Large intestine (tissue), 3 donors: ENCODE measurements at regions not wholly inside any gene's neighbourhood (a gene's known extent, or its start where the extent isn't known, plus 50 kb on each side); places are given as distances from the start of the nearest gene placed in this dataset.

Experiments
- DNase-seq, 2 donors: peaks; one replicate each; pipeline versions ENCODE4 v3.0.0 to v3.0.0-alpha.2; 2013
- H3K27ac ChIP-seq: one replicate; pipeline ENCODE4 v1.5.1; 2013; ENCODE audit warnings: low read length
- H3K27me3 ChIP-seq: 2 replicates; pipeline ENCODE4 v1.6.1; 2013; ENCODE audit warnings: low read length; ENCODE audit not compliant: control insufficient read depth, insufficient read depth
- H3K36me3 ChIP-seq: 2 replicates; pipeline ENCODE4 v1.6.1; 2013; ENCODE audit warnings: low read length; ENCODE audit not compliant: control insufficient read depth, insufficient read depth
- H3K4me1 ChIP-seq: one replicate; pipeline ENCODE4 v1.6.1; 2013; ENCODE audit warnings: low read length; ENCODE audit not compliant: control insufficient read depth, insufficient read depth
- H3K4me3 ChIP-seq: one replicate; pipeline ENCODE4 v1.5.1; 2013; ENCODE audit warnings: low read length
- H3K9me3 ChIP-seq: one replicate; pipeline ENCODE4 v1.6.1; 2013; ENCODE audit warnings: mild to moderate bottlenecking, low read depth, low read length, moderate library complexity; ENCODE audit not compliant: control insufficient read depth
- WGBS: methylation state at CpG from one replicate; pipeline ENCODE4 v1.1.5; 2013; ENCODE audit warnings: low lambda C conversion rate; ENCODE audit not compliant: insufficient coverage; 5-methylcytosine and 5-hydroxymethylcytosine counted together

DNA sequence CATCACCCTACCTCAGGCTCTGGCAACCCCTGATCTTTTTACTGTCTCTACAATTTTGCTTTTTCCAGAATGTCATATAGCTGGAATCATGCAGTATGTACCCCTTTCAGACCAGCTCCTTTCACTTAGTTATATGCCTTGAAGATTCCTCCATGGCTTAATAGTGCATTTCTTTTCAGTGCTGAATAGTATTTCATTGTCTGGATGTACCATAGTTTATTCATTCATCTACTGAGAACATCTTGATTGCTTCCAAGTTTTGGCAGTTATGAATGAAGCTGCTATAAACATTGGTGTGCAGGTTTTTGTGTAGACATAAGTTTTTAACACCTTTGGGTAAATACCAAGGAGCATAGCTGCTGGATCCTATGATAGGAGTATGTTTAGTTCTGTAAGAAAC is 50.8 kb upstream of the ANP32A start:
- H3K9me3 ChIP-seq, result no peaks in the 10 kb centered on the region
- no peaks in the 10 kb centered on the region for H3K36me3 ChIP-seq
- DNase-seq, result no peak
- H3K4me3 ChIP-seq, result no peak overlapping the region
- peaks cover 14% of the 10 kb centered on the region for H3K27me3 ChIP-seq
- H3K4me1 ChIP-seq, result no peaks in the 10 kb centered on the region
- H3K27ac ChIP-seq, result no peak overlapping the region

DNA sequence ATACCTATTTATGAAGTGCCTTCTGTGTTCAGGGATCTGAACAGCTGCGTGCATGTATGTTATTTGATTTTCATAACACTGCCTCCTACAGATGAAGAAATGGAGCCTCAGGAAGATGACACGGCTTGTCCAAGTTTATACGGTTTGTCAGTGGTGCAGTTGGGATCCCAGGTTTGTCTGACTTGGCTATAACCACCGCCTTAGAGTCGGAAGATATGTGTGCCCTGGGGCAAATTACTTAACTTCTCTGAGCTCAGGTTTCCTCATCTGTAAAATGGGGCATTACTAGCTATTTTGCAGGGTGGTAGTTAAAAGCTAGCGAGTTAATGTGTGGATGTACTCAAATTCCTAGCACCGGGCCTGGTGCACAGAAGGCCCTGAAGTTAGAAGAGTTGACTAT is 54.1 kb upstream of the ANP32A start:
- H3K27me3 ChIP-seq, result peaks cover 19% of the 10 kb centered on the region
- H3K4me3 ChIP-seq, result no peak overlapping the region
- WGBS, result no CpG with 5 or more reads among the region's 7 CpGs
- no peaks in the 10 kb centered on the region for H3K36me3 ChIP-seq
- DNase-seq, result no peak
- no peaks in the 10 kb centered on the region for H3K9me3 ChIP-seq
- no peak overlapping the region for H3K27ac ChIP-seq
- no peaks in the 10 kb centered on the region for H3K4me1 ChIP-seq

DNA sequence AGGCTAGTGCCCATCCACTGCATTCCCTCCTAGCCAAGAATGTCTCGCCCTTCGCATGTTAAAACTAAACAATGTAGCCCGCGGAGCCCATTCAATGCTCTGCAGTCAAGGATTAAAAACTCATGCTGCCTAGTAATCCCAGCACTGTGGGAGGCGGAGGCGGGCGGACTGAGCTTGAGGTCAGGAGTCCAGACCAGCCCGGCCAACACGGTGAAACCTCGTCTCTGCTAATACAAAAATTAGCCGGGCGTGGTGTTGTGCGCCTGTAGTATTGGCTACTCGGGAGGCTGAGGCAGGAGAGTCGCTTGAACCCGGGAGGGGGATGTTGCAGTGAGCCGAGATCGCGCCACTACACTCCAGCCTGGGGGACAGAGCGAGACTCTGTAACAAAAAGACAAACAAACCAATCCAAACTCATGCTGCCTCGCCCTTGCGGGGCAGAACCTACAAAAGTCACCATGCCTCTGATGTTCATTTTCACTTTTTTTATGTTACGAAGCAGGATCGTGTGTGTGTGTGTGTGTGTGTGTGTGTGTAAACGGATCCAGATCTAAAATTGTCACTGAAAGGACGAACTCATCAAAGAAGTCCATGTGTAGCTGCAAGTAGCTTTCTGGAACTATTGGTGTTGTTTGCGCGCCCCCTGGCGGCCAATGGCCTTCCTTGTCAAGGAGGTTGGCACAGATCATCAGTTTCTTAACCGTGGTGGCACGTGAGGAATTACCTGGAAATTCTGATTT is 54.8 kb upstream of the SPESP1 start:
- peak; percentile 90 to 92 for DNase-seq
- Histone ChIP-seq H3K27ac (no peak overlapping the region), H3K4me1 (no peaks in the 10 kb centered on the region), H3K36me3 (no peaks in the 10 kb centered on the region), H3K27me3 (peaks cover 11% of the 10 kb centered on the region), H3K9me3 (no peaks in the 10 kb centered on the region), H3K4me3 (peak overlapping the region; percentile 14)
- WGBS, result no CpG with 5 or more reads among the region's 31 CpGs

DNA sequence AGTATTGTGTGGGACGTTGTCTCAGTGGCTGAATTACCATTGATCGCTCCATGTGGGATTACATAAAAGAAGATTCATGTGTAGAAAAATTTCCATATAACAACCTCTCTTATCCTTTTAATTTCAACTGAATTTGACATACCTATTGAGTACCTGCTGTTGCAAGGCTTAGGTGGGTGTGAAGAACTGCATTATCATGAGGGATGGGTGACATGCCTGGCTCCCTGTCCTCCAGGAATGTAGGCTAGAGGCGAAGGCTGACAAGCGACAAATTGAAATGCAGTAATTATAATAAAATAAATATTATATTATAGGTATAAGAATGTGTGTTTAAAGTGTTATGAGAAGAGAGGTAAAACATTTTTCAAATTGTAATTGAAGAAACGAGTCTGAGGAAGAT is 52.7 kb upstream of the SPESP1 start:
- WGBS, result 95% methylated on average over 3 of the region's 5 CpGs
- no peak for DNase-seq
- no peaks in the 10 kb centered on the region for H3K9me3 ChIP-seq
- H3K4me3 ChIP-seq, result no peak overlapping the region
- H3K4me1 ChIP-seq, result no peaks in the 10 kb centered on the region
- no peaks in the 10 kb centered on the region for H3K36me3 ChIP-seq
- no peak overlapping the region for H3K27ac ChIP-seq
- peaks cover 8% of the 10 kb centered on the region for H3K27me3 ChIP-seq

DNA sequence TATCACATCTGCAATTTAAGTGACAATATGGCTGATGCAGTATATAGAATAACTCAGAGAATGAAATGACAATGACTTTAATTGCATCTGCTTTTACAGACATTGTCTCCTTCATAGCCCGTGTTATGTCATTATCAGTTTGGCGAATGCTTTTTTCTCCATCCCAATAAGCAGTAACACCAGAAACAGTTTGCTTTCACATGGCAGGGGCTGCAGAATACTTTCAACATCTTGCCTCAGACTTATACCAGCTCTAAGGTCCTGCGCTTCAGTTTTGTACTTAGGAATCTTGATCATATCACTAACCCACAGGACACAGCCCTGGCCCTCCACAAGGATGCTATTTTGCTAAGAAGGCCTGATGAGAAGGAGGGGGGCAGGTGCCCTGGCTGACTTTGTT is 49.9 kb upstream of the SPESP1 start:
- no peaks in the 10 kb centered on the region for H3K4me1 ChIP-seq
- H3K36me3 ChIP-seq, result no peaks in the 10 kb centered on the region
- H3K27ac ChIP-seq, result no peak overlapping the region
- 83% methylated on average over 2 of the region's 3 CpGs for whole genome bisulfite sequencing
- peaks cover 5% of the 10 kb centered on the region for H3K27me3 ChIP-seq
- DNase-seq, result no peak
- H3K9me3 ChIP-seq, result no peaks in the 10 kb centered on the region
- no peak overlapping the region for H3K4me3 ChIP-seq
